NB4 (cell line): ENCODE measurements at regions not wholly inside any gene's neighbourhood (a gene's known extent, or its start where the extent isn't known, plus 50 kb on each side); places are given as distances from the start of the nearest gene placed in this dataset.

Experiments
- MYC ChIP-seq: IDR thresholded peaks from 2 replicates; pipeline ENCODE4 v1.6.1; 2011; ENCODE audit warnings: low read depth, low read length
- POLR2A ChIP-seq: IDR thresholded peaks from 2 replicates; pipeline ENCODE4 v1.6.1; 2011; ENCODE audit warnings: mild to moderate bottlenecking; ENCODE audit not compliant: insufficient read length; ENCODE audit errors: extremely low read depth
- TF ChIP-seq, protein P1 (sequence below): IDR thresholded peaks from 2 replicates; pipeline ENCODE4 v1.6.1; 2011; ENCODE audit warnings: low read depth, low read length
- TF ChIP-seq, protein P2 (sequence below): IDR thresholded peaks from one replicate; pipeline ENCODE4 v1.5.1; 2012; ENCODE audit warnings: low read depth, low read length

DNA sequence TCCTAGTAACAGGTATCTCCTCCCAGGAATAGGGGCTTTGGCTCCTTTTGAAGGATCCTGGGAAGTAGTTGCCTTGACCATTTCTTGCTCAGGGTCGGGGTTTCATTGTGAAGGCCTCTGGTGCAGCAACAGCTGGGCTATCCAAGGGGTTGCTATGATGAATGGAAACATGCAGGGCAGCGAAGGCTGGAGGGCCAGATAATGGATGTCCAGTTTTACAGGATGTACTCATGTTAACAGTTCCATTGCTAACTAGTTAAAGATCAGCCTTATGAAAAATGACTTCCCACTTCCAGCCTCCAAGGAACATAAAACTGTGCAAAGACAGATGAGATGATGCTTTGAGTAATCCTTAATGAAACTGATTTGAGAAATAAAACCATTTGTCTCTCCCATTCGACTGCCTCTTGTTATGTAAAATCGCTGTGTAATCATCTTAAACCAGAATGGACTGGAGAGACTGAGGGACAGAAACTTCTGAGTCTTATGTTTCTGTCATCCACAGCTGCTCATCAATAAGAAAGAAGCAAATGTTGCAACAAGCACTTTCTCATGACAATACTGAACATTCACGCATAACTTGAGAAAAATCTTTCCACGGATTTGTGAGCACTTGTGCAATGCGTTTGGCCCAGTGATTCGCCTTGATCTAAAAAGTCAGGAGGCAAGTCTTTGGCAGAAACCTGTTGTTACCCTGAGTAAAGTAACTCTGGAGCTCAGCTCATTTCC is 473.5 kb upstream of the RGMA start:
- TF ChIP-seq, protein P1, sequence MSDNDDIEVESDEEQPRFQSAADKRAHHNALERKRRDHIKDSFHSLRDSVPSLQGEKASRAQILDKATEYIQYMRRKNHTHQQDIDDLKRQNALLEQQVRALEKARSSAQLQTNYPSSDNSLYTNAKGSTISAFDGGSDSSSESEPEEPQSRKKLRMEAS: no peak
- no peak for TF ChIP-seq POLR2A
- TF ChIP-seq, protein P2, sequence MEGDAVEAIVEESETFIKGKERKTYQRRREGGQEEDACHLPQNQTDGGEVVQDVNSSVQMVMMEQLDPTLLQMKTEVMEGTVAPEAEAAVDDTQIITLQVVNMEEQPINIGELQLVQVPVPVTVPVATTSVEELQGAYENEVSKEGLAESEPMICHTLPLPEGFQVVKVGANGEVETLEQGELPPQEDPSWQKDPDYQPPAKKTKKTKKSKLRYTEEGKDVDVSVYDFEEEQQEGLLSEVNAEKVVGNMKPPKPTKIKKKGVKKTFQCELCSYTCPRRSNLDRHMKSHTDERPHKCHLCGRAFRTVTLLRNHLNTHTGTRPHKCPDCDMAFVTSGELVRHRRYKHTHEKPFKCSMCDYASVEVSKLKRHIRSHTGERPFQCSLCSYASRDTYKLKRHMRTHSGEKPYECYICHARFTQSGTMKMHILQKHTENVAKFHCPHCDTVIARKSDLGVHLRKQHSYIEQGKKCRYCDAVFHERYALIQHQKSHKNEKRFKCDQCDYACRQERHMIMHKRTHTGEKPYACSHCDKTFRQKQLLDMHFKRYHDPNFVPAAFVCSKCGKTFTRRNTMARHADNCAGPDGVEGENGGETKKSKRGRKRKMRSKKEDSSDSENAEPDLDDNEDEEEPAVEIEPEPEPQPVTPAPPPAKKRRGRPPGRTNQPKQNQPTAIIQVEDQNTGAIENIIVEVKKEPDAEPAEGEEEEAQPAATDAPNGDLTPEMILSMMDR: no peak
- TF ChIP-seq MYC: no peak
